Sigmoid colon (tissue), 3 donors: ENCODE measurements at regions not wholly inside any gene's neighbourhood (a gene's known extent, or its start where the extent isn't known, plus 50 kb on each side); places are given as distances from the start of the nearest gene placed in this dataset.

Experiments used
- CTCF ChIP-seq, 4 experiments: fragments of 450-650 bp in 3 of 4; fragments of 200-600 bp in 1 of 4; IDR thresholded peaks; one replicate each; pipeline ENCODE4 v1.5.1; 2016 to 2019; ENCODE audit warnings: antibody characterized with exemption in 4 of 4, mild to moderate bottlenecking in 3 of 4, moderate library complexity in 2 of 4
- POLR2A ChIP-seq, 2 donors: fragments of 450-650 bp; IDR thresholded peaks; one replicate each; pipeline ENCODE4 v1.6.1; 2016; ENCODE audit warnings: antibody characterized with exemption in 2 of 2, mild to moderate bottlenecking in 2 of 2, moderate library complexity in 2 of 2

- no peak for TF ChIP-seq POLR2A (IDR thresholded peaks at IDR 0.05)
- no peak for TF ChIP-seq CTCF (IDR thresholded peaks at IDR 0.05)
These were observed 272.0 kb downstream of the KLF13 start for GRCh38 chr15:31598620-31599019.
